Smooth muscle cell of the brain vasculature (primary cell): ENCODE measurements at regions not wholly inside any gene's neighbourhood (a gene's known extent, or its start where the extent isn't known, plus 50 kb on each side); places are given as distances from the start of the nearest gene placed in this dataset.

Experiments
- DNase-seq: peaks from one replicate; pipeline ENCODE4 v3.0.0-alpha.2; 2012; ENCODE audit warnings: low read depth, low spot score

GRCh38 chr5:72041654-72042053 is 65.6 kb upstream of the MAP1B start:
- DNase-seq: no peak

GRCh38 chr5:72042097-72042496 is 65.2 kb upstream of the MAP1B start:
- no peak for DNase-seq

GRCh38 chr5:72045692-72046091 is 61.6 kb upstream of the MAP1B start:
- DNase-seq: no peak

GRCh38 chr5:72046106-72046505 is 61.2 kb upstream of the MAP1B start:
- no peak for DNase-seq

- DNase-seq: no peak
Observed at GRCh38 chr5:72055636-72056035, 51.6 kb upstream of the MAP1B start.
